ENCODE measurements at regions not wholly inside any gene's neighbourhood (a gene's known extent, or its start where the extent isn't known, plus 50 kb on each side); places are given as distances from the start of the nearest gene placed in this dataset.
A peak's percentile ranks its signal among the peaks of the same experiment; 100 is the strongest.

DNA sequence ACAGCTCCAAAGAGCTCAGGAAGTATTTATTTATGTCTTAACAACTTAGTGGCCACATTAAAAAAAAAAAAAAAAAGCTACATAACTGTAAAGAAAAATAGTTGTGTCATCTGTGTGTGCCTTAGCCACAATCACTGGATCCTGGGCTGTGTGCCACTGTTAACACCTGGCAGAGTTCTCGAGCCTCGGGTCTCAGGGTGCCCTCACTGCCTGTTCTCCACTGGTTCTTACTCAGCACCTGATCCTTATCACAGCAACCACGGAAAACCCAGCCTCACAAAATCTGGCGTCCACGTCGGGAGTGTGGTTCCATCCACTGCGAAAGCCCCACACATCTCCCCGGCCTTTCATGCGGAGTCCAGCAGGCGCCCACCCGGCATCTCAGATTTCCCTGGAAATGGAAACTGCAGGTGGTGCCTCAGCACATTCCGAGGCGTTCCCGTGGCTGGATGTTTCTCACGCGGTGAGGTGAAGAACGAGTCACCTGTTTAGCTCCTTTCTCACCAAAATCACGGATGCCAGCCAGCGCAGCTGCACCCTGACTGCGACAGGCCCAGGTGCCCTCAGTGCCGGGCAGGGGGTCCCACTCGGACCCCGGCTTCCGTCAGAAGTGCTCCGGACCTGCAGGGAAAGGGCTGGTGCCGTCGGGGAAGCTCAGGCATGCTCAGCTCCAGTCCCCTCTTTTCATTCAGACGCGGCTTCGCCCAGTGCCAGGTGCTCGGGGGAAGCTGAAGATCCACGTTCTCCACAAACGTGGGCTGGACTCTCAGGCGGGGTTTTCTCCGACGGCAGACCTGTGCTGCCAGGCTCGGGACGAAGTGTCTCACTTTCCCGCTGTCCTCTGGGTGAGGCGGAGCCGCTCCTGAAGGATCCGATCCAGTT is 198.7 kb upstream of the SALL3 start:
- Mint-ChIP-seq H3K27me3 (ENCODE audit: low read depth) (peaks cover under 1% of the 10 kb centered on the region), H3K27ac (ENCODE audit: unreplicated experiment) (peak overlapping the region; percentile 43), H3K9me3 (no peaks in the 10 kb centered on the region), H3K36me3 (ENCODE audit: low read depth) (no peaks in the 10 kb centered on the region), H3K4me3 (no peak overlapping the region), H3K4me1 (no peaks in the 10 kb centered on the region)
- DNase-seq (ENCODE audit: low read depth, low spot score): no peak
- TF ChIP-seq, protein P1, sequence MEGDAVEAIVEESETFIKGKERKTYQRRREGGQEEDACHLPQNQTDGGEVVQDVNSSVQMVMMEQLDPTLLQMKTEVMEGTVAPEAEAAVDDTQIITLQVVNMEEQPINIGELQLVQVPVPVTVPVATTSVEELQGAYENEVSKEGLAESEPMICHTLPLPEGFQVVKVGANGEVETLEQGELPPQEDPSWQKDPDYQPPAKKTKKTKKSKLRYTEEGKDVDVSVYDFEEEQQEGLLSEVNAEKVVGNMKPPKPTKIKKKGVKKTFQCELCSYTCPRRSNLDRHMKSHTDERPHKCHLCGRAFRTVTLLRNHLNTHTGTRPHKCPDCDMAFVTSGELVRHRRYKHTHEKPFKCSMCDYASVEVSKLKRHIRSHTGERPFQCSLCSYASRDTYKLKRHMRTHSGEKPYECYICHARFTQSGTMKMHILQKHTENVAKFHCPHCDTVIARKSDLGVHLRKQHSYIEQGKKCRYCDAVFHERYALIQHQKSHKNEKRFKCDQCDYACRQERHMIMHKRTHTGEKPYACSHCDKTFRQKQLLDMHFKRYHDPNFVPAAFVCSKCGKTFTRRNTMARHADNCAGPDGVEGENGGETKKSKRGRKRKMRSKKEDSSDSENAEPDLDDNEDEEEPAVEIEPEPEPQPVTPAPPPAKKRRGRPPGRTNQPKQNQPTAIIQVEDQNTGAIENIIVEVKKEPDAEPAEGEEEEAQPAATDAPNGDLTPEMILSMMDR (conservative IDR thresholded peaks at IDR 0.05): no peak

DNA sequence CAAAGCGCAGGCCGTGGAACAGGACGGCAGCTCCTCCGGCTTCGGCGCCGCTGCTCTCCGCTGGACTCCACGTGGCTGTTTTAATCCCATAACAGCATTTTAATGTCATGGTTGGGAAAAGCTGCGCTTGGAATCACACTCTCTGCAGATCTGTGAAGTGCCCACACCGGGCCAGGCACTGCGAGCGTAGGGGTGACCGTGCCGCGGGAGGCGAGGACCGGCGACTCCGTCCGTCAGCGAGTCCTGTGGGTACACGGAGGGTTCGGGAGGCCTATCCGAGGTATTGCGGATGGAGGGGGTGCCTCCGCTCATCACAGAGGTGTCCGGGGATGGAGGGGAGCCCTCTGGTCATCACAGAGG is 198.0 kb upstream of the SALL3 start:
- peaks cover 4% of the 10 kb centered on the region for H3K27me3 Mint-ChIP-seq (ENCODE audit: low read depth)
- no peak overlapping the region for H3K27ac Mint-ChIP-seq (ENCODE audit: unreplicated experiment)
- H3K4me3 Mint-ChIP-seq: no peak overlapping the region
- no peak for DNase-seq (ENCODE audit: low read depth, low spot score)
- no peaks in the 10 kb centered on the region for H3K4me1 Mint-ChIP-seq
- TF ChIP-seq, protein P1 (conservative IDR thresholded peaks at IDR 0.05): no peak
- no peaks in the 10 kb centered on the region for H3K36me3 Mint-ChIP-seq (ENCODE audit: low read depth)
- no peaks in the 10 kb centered on the region for H3K9me3 Mint-ChIP-seq

DNA sequence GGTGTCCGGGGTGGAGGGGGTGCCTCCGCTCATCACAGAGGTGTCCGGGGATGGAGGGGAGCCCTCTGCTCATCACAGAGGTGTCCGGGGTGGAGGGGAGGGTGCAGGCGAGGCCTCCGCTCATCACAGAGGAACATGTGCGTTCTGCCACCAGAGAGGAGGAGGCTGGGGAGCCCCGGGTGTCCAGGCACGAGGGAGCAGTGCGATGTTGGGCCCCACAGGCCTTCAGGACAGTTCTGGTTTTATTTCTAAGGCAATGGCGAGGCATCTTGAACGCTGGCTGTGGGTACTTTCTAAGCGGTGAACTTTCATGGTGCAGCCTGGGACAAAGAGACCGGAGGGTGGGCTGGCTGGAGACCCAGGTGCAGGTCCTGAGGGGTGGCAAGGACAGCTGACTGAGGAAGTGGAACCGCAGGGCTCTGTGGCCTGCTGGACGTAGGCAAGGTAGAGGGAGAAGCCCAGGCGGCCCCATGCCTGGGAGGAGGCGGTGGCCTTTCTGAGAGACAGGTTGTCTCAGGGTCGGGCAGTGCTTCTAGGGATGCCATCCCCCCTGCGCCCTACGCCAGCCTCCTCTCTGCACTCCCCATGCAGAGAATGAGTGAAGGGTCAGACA is 196.6 kb upstream of the SALL3 start:
- TF ChIP-seq, protein P1 (conservative IDR thresholded peaks at IDR 0.05): no peak
- peaks cover 4% of the 10 kb centered on the region for H3K27me3 Mint-ChIP-seq (ENCODE audit: low read depth)
- no peak overlapping the region for H3K4me3 Mint-ChIP-seq
- H3K27ac Mint-ChIP-seq (ENCODE audit: unreplicated experiment): no peak overlapping the region
- no peaks in the 10 kb centered on the region for H3K9me3 Mint-ChIP-seq
- H3K36me3 Mint-ChIP-seq (ENCODE audit: low read depth): no peaks in the 10 kb centered on the region
- H3K4me1 Mint-ChIP-seq: no peaks in the 10 kb centered on the region
- DNase-seq (ENCODE audit: low read depth, low spot score): no peak

DNA sequence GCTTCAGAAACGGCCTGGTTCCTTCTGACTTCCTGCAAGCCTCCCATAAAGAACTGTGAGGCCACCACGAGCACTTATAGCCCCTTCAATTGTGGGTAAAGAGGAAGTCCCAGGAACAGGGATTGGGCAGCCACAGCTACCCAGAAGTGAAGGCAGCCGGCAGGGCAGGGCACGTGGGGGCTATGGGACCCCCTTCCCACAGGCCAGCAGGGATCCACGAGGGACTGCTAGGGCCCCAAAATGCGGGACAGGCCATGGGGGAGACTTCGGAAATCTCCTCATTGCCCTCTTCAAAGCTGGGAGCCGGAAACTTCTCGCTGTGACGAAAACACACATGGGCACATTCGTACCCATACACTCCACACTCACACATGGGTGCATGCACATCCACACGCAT is 196.1 kb upstream of the SALL3 start:
- Mint-ChIP-seq H3K27me3 (ENCODE audit: low read depth) (peaks cover 4% of the 10 kb centered on the region), H3K4me3 (no peak overlapping the region), H3K36me3 (ENCODE audit: low read depth) (no peaks in the 10 kb centered on the region), H3K9me3 (no peaks in the 10 kb centered on the region), H3K27ac (ENCODE audit: unreplicated experiment) (no peak overlapping the region), H3K4me1 (no peaks in the 10 kb centered on the region)
- TF ChIP-seq, protein P1 (conservative IDR thresholded peaks at IDR 0.05): no peak
- no peak for DNase-seq (ENCODE audit: low read depth, low spot score)

DNA sequence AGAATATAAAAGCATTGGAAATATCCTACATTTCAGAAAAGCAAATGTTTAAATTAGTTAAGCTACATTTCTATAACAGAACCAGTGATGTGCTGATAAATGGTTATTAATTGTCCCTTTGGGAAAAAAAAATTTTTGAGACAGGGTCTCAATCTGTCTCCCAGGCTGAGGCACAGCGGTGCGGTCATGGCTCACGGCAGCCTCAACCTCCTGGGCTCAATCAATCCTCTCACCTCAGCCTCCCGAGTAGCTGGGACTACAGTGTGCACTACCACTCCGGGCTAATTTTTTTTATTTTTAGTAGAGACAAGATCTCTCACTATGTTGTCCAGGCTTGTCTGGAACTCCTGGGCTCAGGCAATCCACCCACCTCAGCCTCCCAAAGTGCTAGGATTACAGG is 194.8 kb upstream of the SALL3 start:
- Mint-ChIP-seq H3K36me3 (ENCODE audit: low read depth) (no peaks in the 10 kb centered on the region), H3K9me3 (no peaks in the 10 kb centered on the region), H3K4me1 (no peaks in the 10 kb centered on the region), H3K27ac (ENCODE audit: unreplicated experiment) (no peak overlapping the region), H3K4me3 (no peak overlapping the region), H3K27me3 (ENCODE audit: low read depth) (peaks cover 4% of the 10 kb centered on the region)
- TF ChIP-seq, protein P1 (conservative IDR thresholded peaks at IDR 0.05): no peak
- no peak for DNase-seq (ENCODE audit: low read depth, low spot score)

Measured in neural crest cell (in vitro differentiated cells).